Left lung (tissue), 4 donors: ENCODE measurements at regions not wholly inside any gene's neighbourhood (a gene's known extent, or its start where the extent isn't known, plus 50 kb on each side); places are given as distances from the start of the nearest gene placed in this dataset.
A peak's percentile ranks its signal among the peaks of the same experiment; 100 is the strongest.

ENCODE experiments used
- ATAC-seq: fragments of 200-7000 bp; cut with Tn5 transposase; one replicate; pipeline ENCODE4 v1.9.1; 2020; ENCODE audit warnings: moderate library complexity
- DNase-seq, 4 donors: peaks; one replicate each; pipeline ENCODE4 v3.0.0-alpha.2; 2013 to 2020
- H3K27ac ChIP-seq, 2 donors: fragments of 200-600 bp; sonication (generic) in 1 of 2; one replicate each; pipeline versions ENCODE4 v1.5.0 to v1.8.0; 2020 to 2021
- H3K27me3 ChIP-seq, 2 donors: fragments of 200-600 bp; sonication (generic) in 1 of 2; one replicate each; pipeline versions ENCODE4 v1.5.0 to v1.8.0; 2020 to 2021
- H3K36me3 ChIP-seq, 2 donors: fragments of 200-600 bp; sonication (generic) in 1 of 2; one replicate each; pipeline versions ENCODE4 v1.5.0 to v1.8.0; 2020 to 2021
- H3K4me1 ChIP-seq, 2 donors: fragments of 200-600 bp; one replicate each; pipeline ENCODE4 v1.8.0; 2021
- H3K4me3 ChIP-seq, 2 donors: fragments of 200-600 bp; sonication (generic) in 1 of 2; one replicate each; pipeline versions ENCODE4 v1.5.0 to v1.8.0; 2020 to 2021; ENCODE audit warnings: mild to moderate bottlenecking in 1 of 2
- H3K9me3 ChIP-seq, 2 donors: fragments of 200-600 bp; sonication (generic) in 1 of 2; one replicate each; pipeline versions ENCODE4 v1.5.0 to v1.8.0; 2020 to 2021
- CTCF ChIP-seq, 2 donors: fragments of 200-600 bp; sonication (generic) in 1 of 2; IDR thresholded peaks; one replicate each; pipeline versions ENCODE4 v1.5.0 to v1.8.0; 2021; ENCODE audit warnings: antibody characterized with exemption in 2 of 2
- intact Hi-C, 2 donors: fragments of 100-400 bp; cut with DNase I; formaldehyde crosslinking; loops; one replicate each; pipeline versions ENCODE4 v1.11.2 to v1.14.2; 2022
- donor health status: DM: no; HTN: yes; CAD: no.
- donor health status: DM: no; HTN: no; CAD: no.

DNA sequence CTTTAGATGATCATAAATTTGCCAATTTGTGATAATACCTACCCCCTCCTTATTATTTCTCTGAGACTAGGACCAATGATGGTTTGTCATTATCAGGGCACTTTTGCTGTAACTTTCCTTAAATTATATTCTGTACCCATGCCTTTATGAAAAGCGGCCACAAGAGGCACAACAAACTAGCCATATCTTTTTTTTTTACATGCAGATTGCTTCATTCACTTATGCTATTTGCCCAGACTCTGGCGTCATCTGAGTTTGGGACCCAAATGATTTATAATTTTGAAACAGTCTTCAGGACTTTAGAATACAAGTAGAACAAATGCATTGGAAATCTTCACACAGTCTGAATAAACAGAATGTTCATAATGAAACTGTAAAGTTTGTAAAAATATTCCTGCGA is 408.1 kb downstream of the MAT2B start:
- no peak overlapping the region for H3K4me3 ChIP-seq
- H3K4me1 ChIP-seq: peaks cover 0 to 18% of the 10 kb centered on the region in 2 donors
- H3K27me3 ChIP-seq: no peaks in the 10 kb centered on the region
- TF ChIP-seq CTCF (IDR thresholded peaks at IDR 0.05): no peak
- ATAC-seq (no peak), DNase-seq (no peak)
- no peaks in the 10 kb centered on the region for H3K36me3 ChIP-seq
- H3K9me3 ChIP-seq: no peaks in the 10 kb centered on the region
- intact Hi-C loops: no loop called here
- H3K27ac ChIP-seq: no peak overlapping the region

DNA sequence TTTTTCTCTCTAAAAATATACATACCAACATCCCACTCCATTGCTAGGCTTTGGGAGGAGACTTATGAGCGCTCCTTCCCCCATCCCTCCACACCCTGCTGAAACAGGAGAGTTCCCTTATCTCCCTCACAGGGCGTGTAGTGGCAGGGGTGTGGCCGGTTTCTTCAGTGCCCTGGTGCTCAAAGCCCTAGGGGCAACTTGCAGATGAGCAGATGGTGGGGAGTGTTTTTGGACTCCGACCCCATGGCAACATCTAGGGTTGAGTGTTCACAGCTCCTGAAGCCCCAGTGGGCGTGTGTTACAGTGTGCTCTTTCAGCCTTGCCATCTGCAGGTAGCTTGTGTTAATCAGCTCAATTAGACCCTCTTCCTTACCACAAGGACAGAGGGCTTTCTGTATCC is 409.5 kb downstream of the MAT2B start:
- DNase-seq (peak in 1 of 4 donors; percentile 41), ATAC-seq (peak; percentile 26)
- no peaks in the 10 kb centered on the region for H3K36me3 ChIP-seq
- H3K4me3 ChIP-seq: no peak overlapping the region
- H3K4me1 ChIP-seq: peaks cover 0 to 18% of the 10 kb centered on the region in 2 donors
- H3K9me3 ChIP-seq: peaks cover 0 to under 1% of the 10 kb centered on the region in 2 donors
- TF ChIP-seq CTCF (IDR thresholded peaks at IDR 0.05): no peak
- intact Hi-C loops: no loop called here
- H3K27me3 ChIP-seq: no peaks in the 10 kb centered on the region
- H3K27ac ChIP-seq: peak overlapping the region in 1 of 2 donors; percentile 93

DNA sequence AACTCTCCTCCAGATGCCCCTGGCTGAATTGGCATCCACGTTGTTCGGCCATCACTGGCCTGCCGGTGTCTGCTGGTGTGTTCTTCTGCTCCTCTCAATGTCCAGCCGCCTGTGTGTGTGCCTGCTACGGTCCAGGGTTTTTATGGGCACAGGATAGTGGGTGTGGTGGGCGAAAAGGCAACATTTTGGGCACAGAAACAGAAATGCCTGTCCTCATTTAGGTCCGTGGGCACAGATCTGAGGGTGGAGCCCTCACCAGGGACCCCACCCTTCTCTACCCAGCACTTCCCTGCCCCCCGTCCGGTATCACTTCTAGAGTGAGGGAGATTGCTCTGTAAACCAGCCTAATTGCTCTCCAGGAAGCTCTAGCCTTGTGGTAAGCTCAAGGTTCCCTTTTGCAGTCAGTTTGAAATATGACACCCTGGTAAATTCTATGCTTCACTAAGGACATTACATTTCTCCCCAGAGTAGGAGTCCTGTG is 410.1 kb downstream of the MAT2B start:
- peak overlapping the region; percentile 48 to 93 for H3K27ac ChIP-seq
- ATAC-seq (peak; percentile 62), DNase-seq (peak in 2 of 4 donors; percentile 6 to 52)

DNA sequence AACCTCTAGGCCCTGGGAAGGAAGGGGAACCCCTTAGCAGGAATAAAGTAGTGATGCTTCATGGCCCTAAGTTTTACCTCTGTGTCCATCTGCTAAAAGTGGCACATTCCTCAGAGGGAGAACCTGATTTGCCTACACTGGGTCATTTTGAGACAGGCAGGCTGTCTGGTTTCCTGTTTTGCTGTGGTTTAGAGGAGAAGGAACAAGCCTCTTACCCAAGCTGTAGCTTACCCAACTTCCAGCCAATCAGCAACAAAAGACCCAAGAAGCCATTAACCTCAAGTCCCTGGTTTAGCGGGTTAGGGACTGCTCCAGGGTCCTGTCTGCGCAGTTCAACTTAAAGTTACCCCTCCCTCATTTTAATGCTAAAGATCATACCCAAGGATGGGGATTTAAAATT is 411.0 kb downstream of the MAT2B start:
- H3K4me1 ChIP-seq: peaks cover 0 to 18% of the 10 kb centered on the region in 2 donors
- H3K27me3 ChIP-seq: no peaks in the 10 kb centered on the region
- peaks cover 0 to 14% of the 10 kb centered on the region in 2 donors for H3K9me3 ChIP-seq
- intact Hi-C loops: no loop called here
- DNase-seq: peak in 2 of 4 donors; percentile 2 to 33
- peak; percentile 80 for ATAC-seq
- peak overlapping the region; percentile 48 to 93 for H3K27ac ChIP-seq
- no peaks in the 10 kb centered on the region for H3K36me3 ChIP-seq
- no peak overlapping the region for H3K4me3 ChIP-seq
- no peak for TF ChIP-seq CTCF (IDR thresholded peaks at IDR 0.05)

More for the DNA sequence above, 410.1 kb downstream of the MAT2B start:
- Histone ChIP-seq H3K27me3 (no peaks in the 10 kb centered on the region), H3K9me3 (peaks cover 0 to 6% of the 10 kb centered on the region in 2 donors), H3K4me3 (no peak overlapping the region), H3K4me1 (peaks cover 0 to 18% of the 10 kb centered on the region in 2 donors), H3K36me3 (no peaks in the 10 kb centered on the region)
- TF ChIP-seq CTCF (IDR thresholded peaks at IDR 0.05): no peak
- intact Hi-C loops: no loop called here

DNA sequence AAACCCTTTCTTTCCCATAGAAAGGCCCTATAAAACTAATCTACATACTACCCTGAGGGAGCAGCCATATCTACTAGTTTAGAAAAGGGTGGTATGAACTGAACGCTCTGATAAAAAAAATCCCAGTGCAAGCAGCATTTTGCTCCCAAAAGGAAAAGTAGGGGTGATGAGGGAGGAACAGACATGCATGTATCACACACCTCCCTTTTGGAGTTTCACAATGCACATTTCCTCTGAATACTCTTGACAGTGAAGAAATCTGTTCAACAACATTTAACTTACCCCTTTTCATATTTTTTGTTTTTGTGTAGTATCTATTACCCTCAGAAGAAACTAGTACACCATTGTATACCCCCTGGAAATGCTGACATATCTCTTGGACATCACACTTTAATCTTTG is 411.4 kb downstream of the MAT2B start:
- DNase-seq: no peak
- TF ChIP-seq CTCF (IDR thresholded peaks at IDR 0.05): no peak
- peak; percentile 35 for ATAC-seq
- no peak overlapping the region for H3K4me3 ChIP-seq
- H3K36me3 ChIP-seq: no peaks in the 10 kb centered on the region
- H3K27me3 ChIP-seq: no peaks in the 10 kb centered on the region
- intact Hi-C loops: no loop called here
- H3K9me3 ChIP-seq: peaks cover 0 to 18% of the 10 kb centered on the region in 2 donors
- H3K27ac ChIP-seq: peak overlapping the region in 1 of 2 donors; percentile 93
- H3K4me1 ChIP-seq: peaks cover 0 to 18% of the 10 kb centered on the region in 2 donors
